EL (cell line): ENCODE measurements at regions not wholly inside any gene's neighbourhood (a gene's known extent, or its start where the extent isn't known, plus 50 kb on each side); places are given as distances from the start of the nearest gene placed in this dataset.
"Not testable (repeated sequence)": the region's sequence is repeated elsewhere in the genome, so short reads cannot be mapped to it uniquely, and the experiment has no call there.

ENCODE experiments used
- DNase-seq: peaks from one replicate; pipeline ENCODE4 v3.0.0-alpha.2; 2016

DNA sequence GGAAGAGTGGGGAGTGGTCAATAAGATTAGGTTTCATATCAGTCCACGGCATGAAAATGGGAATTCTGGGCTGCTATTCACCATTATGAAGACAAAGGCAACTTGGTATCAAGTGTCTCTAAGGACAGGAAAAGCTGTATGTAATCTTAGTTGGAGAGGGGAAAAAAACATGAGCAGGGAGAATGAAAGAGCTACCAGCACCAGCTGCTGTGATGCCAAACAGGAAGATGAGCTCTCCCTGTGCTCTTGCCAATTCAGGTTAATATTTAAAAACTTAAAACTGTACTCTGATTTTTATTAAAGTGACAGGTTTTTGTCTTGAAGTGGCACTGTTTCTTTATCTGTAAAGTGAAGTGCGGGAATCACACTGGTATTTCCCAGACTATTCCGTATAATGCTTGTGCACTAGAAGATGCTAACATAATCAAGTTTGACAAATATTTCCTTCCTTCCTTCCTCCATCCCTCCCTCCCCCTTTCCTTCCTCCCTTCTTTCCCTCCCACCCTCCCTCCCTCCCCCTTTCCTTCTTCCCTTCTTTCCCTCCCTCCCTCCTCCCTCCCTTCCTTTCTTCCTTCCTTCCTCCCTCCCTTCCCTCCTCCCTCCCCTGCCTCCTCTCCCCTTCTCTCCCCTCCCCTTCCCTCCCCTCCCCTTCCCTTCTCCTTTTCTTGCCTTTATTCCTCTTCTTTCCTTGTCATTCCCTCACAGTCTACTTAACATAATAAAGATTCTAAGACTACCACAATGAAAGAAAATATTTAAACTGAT, 1383.0 kb upstream of the C9orf72 start:
- no peak for DNase-seq

DNA sequence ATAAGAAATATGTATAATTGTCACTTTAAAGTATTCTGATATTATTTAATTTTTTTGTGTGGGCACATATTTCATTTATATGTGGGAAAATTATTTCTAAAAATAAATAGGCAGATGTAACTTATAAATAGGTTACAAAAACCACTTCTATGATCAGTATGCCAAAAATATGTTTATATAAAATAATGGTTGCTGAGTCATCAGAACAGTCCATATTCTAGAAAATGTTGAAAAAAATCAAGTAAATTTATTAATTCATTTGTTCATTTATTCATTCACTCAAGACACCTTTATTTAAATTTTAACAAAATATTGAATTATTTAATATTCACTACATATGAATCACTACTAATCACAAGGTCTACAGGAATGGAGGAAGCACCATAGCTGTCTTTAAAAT, 1387.3 kb upstream of the C9orf72 start:
- no peak for DNase-seq

DNA sequence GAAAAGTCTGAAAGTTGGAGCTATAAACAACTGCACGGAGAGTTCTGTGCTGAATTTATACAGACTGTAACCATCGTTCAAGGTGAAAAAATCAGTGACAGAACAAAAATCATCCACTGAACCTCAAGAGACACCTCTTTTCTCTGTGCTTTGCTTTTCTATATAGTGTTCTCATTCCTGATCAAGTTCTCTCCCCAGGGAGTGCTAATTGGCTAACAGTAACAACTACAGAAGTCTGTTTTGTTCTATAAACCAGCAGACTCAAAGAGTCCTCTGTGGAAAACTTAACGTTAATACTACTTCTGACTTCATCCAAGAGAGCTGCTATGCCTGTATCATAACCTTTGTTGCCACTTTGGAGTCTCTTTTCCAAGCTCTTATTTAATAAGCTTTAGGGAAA, 1388.3 kb upstream of the C9orf72 start:
- DNase-seq, result no peak

DNA sequence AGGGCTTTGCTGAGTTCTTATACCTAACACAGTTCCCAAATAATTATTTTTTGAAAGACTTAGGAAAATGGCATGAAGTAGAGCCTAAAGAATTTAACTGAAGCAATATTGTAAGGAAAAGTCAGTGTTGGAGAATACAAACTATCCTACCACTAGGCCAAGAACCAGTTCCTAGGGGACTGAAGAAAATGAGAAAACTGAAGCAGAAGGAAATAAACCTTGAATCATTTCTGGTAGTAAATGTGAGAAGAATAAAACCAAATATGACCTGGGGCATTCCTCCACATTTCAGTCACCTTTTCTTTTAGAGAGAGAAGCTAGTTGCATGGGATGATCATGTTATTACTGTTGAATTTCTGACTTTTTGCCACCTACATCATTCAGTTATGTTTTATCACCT, 1393.9 kb upstream of the C9orf72 start:
- DNase-seq, result no peak

DNA sequence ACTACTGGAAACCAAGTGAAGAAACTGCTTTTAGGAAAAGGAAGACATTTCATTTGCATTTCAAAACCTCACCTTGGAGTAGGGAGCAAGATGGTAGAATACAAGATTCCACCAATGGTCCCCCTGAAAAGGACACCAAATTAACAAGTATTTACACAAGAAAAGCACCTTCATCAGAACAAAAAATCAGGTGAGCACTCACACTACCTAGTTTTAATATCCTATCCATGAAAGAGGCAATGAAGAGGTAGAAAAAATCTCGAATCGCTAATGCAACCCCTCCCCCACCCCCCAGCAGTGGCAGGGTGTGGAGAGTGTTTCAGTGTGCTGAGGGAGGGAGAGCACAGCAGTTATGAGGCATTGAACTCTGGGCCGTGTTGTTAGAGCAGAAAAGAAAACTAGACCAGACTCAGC, 1397.0 kb upstream of the C9orf72 start:
- no peak for DNase-seq

GRCh38 chr9:28971881-28972280, 1398.6 kb upstream of the C9orf72 start:
- no peak for DNase-seq

DNA sequence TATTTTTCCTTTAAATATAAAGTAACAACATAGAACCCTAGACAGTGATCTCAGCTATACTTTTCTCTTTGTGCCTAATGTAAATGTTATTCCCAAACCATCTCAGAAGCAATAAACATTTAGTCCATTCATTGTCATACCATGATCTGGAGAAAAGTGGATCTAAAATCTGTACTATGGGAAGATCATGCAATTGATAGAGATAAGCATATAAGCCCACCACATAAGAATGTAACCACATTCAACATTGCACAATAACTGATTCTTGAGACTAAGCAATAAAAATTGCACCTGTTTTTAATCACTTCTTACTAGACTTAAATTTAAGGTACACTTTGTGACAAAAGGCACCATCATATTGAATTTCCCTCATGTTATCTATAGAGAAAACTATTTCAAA, 1403.0 kb upstream of the C9orf72 start:
- no peak for DNase-seq

DNA sequence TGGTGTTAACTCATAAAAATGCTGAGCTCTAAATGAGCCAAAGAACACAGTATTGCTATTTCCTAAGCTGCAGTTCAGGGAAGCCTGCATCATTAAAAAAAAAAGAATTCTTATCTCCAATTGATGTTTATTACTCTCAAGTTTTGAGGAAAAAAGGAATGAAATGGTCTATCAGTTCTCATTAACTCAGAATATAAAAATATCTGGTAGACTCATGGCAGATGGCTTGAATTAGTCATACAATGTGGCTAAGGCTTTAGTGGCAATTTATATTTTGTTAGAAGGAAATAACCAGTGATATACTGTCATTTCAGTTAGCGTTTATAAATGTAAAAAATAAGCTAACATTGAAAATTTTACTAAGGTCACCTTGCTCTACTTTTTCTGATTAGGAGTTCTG, 1403.4 kb upstream of the C9orf72 start:
- DNase-seq, result no peak

GRCh38 chr9:28981129-28981528, 1407.8 kb upstream of the C9orf72 start:
- no peak for DNase-seq

DNA sequence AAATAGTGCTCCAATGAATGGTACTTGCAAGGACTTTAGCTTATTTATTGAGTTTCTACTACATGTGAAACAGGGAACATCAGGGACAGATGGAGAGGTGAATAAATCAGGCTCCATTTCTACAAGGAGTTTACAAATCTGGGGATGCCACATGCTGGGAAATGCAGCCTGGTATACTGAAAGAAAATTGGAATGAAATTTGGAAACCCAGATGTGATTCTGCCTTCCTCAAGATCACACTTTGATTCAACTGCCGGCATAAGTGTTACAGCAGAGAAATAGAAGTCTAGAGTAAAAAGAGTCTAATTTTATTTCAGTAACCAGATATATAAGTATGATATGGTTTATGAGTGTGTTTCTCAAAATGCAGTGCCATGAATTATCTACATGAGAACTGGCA, 1408.4 kb upstream of the C9orf72 start:
- DNase-seq, result no peak

- DNase-seq, result no peak
These were observed 1410.7 kb upstream of the C9orf72 start for GRCh38 chr9:28984016-28984415.

DNA sequence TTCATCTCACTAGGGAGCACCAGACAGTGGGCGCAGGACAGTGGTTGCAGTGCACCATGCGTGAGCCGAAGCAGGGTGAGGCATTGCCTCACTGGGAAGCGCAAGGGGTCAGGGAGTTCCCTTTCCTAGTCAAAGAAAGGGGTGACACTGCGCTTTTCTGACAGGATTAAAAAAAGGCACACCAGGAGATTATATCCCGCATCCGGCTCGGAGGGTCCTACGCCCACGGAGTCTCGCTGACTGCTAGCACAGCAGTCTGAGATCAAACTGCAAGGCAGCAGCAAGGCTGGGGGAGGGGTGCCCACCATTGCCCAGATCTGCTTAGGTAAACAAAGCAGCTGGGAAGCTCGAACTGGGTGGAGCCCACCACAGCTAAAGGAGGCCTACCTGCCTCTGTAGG, 1416.7 kb upstream of the C9orf72 start:
- not testable (repeated sequence) for DNase-seq

- no peak for DNase-seq
These were observed 1425.8 kb upstream of the C9orf72 start for GRCh38 chr9:28999057-28999456.

DNA sequence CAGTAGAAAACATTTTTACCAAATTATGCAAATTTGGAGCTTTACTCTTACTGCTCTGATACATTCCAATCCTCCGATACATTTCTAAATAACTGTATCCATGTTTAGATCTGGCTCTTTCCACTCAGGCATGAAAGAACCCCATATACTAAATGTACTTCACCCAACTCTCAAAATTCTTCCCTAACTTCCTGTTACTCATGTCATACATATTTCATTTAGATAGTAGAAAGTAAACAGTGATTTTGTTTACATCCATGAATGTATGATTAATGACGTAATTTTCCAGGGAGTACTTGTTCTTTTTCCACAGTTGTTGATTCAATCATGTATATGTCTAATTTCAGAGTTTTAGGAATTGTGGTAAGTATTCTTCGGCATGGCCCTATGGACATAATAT, 1426.5 kb upstream of the C9orf72 start:
- no peak for DNase-seq

GRCh38 chr9:29001006-29001405, 1427.7 kb upstream of the C9orf72 start:
- no peak for DNase-seq

- DNase-seq, result no peak
These were observed 1431.7 kb upstream of the C9orf72 start for GRCh38 chr9:29004988-29005387.

- no peak for DNase-seq
These were observed 1433.3 kb upstream of the C9orf72 start for GRCh38 chr9:29006628-29007027.

DNA sequence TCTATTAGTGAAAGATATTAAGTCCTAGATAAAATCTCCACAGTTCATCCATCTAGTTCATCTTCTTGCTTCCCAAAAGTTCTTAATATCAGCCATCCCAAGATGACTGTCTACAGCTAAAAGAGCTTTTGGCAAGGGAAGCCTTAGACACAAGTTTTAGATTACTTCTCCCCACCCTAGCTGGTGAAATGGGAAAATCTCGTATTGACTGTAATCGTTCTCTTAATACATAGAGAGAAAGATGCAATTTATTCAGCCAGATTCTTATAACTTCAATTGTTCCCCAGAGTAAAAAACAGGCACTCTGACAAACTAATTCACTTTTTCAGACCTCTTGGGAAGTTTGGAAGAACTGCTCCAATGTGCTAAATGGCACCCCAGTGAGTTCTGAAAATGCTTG, 1439.6 kb upstream of the C9orf72 start:
- DNase-seq, result no peak

DNA sequence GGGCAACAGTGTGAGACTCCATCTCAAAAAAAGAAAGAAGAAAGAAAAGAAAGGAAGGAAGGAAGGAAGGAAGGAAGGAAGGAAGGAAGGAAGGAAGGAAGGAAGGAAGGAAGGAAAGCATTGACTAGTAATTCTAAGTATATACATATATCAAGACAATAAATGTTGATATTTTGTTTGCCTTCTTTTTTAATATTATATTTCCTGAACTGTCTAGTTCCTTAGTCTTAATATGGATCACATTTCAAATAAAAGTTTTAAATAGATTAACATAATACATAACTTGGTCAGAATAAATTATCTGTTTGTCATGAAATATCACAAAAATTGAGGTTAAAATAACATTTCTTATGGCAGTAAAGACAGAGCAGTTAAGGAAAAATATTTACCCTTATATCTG, 1448.4 kb upstream of the C9orf72 start:
- DNase-seq, result no peak

GRCh38 chr9:29038332-29038731, 1465.1 kb upstream of the C9orf72 start:
- DNase-seq, result no peak

DNA sequence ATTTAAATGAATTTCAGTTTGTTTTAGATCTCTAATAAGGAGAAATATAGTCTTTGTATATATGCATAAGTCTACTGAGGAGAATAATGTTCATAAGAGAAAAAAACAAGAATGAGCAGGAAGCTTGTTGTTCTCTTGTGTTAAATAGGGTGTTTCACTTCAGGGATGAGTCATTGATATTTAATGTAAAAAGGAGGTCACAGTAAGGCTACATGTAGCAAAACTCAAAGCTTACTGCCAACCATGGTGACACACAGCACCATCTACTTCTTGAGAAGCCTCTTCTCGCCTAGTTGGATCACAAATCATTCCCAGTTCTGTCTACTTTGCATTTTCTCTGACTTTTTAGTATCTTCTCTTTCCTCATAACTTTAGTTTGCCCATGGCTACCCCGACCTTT, 1466.0 kb upstream of the C9orf72 start:
- DNase-seq, result no peak

DNA sequence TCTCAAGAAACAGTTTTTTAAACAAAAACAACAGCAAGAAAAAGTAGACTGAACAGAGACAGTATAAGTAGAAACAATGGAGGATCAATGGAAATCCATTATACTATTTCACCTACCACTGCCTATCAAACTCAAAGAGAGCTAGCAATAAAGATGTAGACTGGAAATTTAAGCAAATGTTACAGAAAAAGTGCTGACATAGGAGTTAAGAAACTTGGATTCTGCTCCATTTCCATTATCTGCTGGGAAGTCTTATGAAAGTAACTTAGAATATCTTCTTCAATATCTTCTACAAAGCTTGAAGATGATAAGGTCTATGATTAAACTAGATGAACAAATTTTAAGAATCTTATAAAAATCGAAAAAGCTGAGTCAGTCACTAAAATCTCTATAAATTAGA, 1469.8 kb upstream of the C9orf72 start:
- DNase-seq, result no peak

- DNase-seq, result no peak
These were observed 1471.7 kb upstream of the C9orf72 start for GRCh38 chr9:29044959-29045358.

DNA sequence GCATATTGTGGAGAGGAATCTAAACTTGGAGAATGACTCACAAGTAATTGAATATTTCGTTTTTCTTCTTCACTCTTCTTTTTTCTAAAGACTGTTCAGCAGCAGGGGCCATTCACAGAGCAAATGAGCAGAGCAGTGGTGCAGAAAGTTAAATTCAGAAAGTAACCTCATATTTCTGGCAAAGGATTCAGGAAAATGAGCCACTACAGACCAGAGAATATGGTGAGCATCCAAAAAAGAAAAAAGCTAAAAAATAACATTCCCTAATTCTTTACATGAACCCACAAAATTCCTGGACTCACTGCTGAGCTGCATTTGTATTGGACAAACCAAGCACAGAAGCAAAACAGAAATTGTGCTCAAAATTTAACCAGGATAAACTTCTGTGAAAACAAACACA, 1486.8 kb upstream of the C9orf72 start:
- no peak for DNase-seq

DNA sequence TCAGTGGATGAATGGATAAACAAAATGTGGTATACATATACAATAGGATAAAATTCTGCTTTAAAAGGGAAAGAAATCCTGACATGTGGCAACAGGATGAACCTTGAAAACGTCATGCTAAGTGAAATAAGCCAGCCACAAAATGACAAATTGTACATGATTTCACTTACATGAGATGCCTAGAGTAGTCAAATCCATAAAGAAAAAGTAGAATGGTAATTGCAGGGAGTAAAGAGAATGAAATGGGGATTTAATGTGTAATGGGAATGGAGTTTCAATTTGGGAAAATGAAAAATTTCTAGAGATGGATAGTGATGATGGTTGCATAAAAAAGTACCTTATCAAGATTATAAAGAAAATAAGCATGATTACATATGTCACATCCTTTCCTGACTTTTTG, 1489.2 kb upstream of the C9orf72 start:
- no peak for DNase-seq

GRCh38 chr9:29063031-29063430, 1489.8 kb upstream of the C9orf72 start:
- no peak for DNase-seq
